HCT116 (cell line): ENCODE measurements at regions not wholly inside any gene's neighbourhood (a gene's known extent, or its start where the extent isn't known, plus 50 kb on each side); places are given as distances from the start of the nearest gene placed in this dataset.

ENCODE experiments used
- ATAC-seq: fragments of 200-7000 bp; cut with Tn5 transposase; 2 replicates; pipeline ENCODE4 v1.9.1; 2020; ENCODE audit warnings: mild to moderate bottlenecking, moderate library complexity
- BruUV-seq: library from RNA; stranded (reverse); fragments of 400-500 nt; replicated peaks from 2 replicates; lab custom pipeline; 2021; lab: Mats Ljungman, UMichigan
- CTCF ChIA-PET: fragments of 300-600 bp; sonication (Branson Sonifier 250); formaldehyde crosslinking; loops from one replicate; lab custom pipeline; 2021; ENCODE audit warnings: antibody characterized with exemption; lab: Charles Lee
- POLR2A ChIA-PET: fragments of 300-600, 350-600 bp; sonication (Branson Sonifier 250); formaldehyde crosslinking; loops from one replicate; lab custom pipeline; 2021; ENCODE audit warnings: antibody characterized with exemption; lab: Charles Lee
- RAD21 ChIA-PET, 2 experiments: fragments of 300-600 bp; sonication (Branson Sonifier 250); formaldehyde crosslinking; loops; one replicate each; lab custom pipeline; 2023; ENCODE audit warnings: low total read pairs in 2 of 2; ENCODE audit not compliant: uncharacterized antibody in 2 of 2, unreplicated experiment in 2 of 2, low non-redundant PET in 1 of 2; lab: Charles Lee
- DNase-seq: peaks from one replicate; pipeline ENCODE4 v3.0.0-alpha.2; 2010; ENCODE audit warnings: low read depth, low spot score
- H2AFZ ChIP-seq: fragments of 200-600 bp; shearing (Covaris generic), sonication (generic); 2 replicates; pipeline ENCODE4 v1.6.1; 2017; ENCODE audit warnings: low read depth, mixed run types, mixed read lengths, antibody characterized with exemption, low read length; ENCODE audit not compliant: poor library complexity, severe bottlenecking
- H3K27ac ChIP-seq: 2 replicates; pipeline ENCODE4 v1.5.1; 2012; ENCODE audit warnings: low read depth, low read length
- H3K27me3 ChIP-seq: fragments of 200-600 bp; sonication (generic); 2 replicates; pipeline ENCODE4 v1.6.1; 2016; ENCODE audit warnings: mixed run types, low read length, mixed read lengths; ENCODE audit not compliant: insufficient read depth
- H3K36me3 ChIP-seq, 2 experiments: fragments of 200-500 bp in 1 of 2; fragments of 200-600 bp in 1 of 2; sonication (Bioruptor generic) in 1 of 2; sonication (generic) in 1 of 2; 2 replicates each; pipeline versions ENCODE4 v1.5.1 to v1.6.1; 2014 to 2016; ENCODE audit warnings: low read length in 2 of 2, inconsistent platforms in 1 of 2, mixed read lengths in 1 of 2, mixed run types in 1 of 2; ENCODE audit not compliant: insufficient read depth in 2 of 2, control insufficient read depth in 1 of 2
- H3K4me1 ChIP-seq, 2 experiments: fragments of 200-600 bp in 1 of 2; sonication (generic) in 1 of 2; 2 replicates each; pipeline versions ENCODE4 v1.5.1 to v1.6.1; 2012 to 2017; ENCODE audit warnings: low read length in 2 of 2, inconsistent platforms in 1 of 2, mild to moderate bottlenecking in 1 of 2, mixed read lengths in 1 of 2, mixed run types in 1 of 2, moderate library complexity in 1 of 2; ENCODE audit not compliant: insufficient read depth in 2 of 2, control insufficient read depth in 1 of 2
- H3K4me2 ChIP-seq: fragments of 200-600 bp; sonication (generic); 2 replicates; pipeline ENCODE4 v1.6.1; 2017; ENCODE audit warnings: mixed run types, low read length, mixed read lengths
- H3K4me3 ChIP-seq, 2 experiments: fragments of 200-600 bp in 1 of 2; sonication (generic) in 1 of 2; replicated peaks in 1 of 2; 2 replicates each; pipeline ENCODE4 v1.5.1; 2011 to 2016; ENCODE audit warnings: low read length in 2 of 2, control low read depth in 1 of 2, low read depth in 1 of 2, mild to moderate bottlenecking in 1 of 2, mixed read lengths in 1 of 2, mixed run types in 1 of 2
- H3K79me2 ChIP-seq: fragments of 200-600 bp; sonication (generic); 2 replicates; pipeline ENCODE4 v1.6.1; 2017; ENCODE audit warnings: mild to moderate bottlenecking, mixed run types, low read length, moderate library complexity, mixed read lengths; ENCODE audit not compliant: insufficient read depth
- H3K9ac ChIP-seq: fragments of 200-600 bp; sonication (generic); 2 replicates; pipeline ENCODE4 v1.6.1; 2016; ENCODE audit warnings: low read length, mixed read lengths
- H3K9me2 ChIP-seq: fragments of 200-600 bp; sonication (generic), shearing (Covaris generic); 2 replicates; pipeline ENCODE4 v1.6.1; 2017; ENCODE audit warnings: mixed run types, mild to moderate bottlenecking, moderate library complexity; ENCODE audit not compliant: insufficient read depth
- H3K9me3 ChIP-seq, 2 experiments: fragments of 200-500 bp in 1 of 2; fragments of 200-600 bp in 1 of 2; sonication (Bioruptor generic) in 1 of 2; sonication (generic) in 1 of 2; 2 replicates each; pipeline ENCODE4 v1.6.1; 2014 to 2017; ENCODE audit warnings: low read length in 2 of 2, mixed read lengths in 2 of 2, inconsistent platforms in 1 of 2, low read depth in 1 of 2, mild to moderate bottlenecking in 1 of 2, mixed run types in 1 of 2, moderate library complexity in 1 of 2; ENCODE audit not compliant: control insufficient read depth in 1 of 2, insufficient read depth in 1 of 2
- H4K20me1 ChIP-seq: fragments of 200-600 bp; sonication (generic), shearing (Covaris generic); 2 replicates; pipeline ENCODE4 v1.6.1; 2017; ENCODE audit warnings: mixed run types, mild to moderate bottlenecking, moderate library complexity; ENCODE audit not compliant: insufficient read depth
- ELF1 ChIP-seq: IDR thresholded peaks from 2 replicates; pipeline ENCODE4 v1.6.1; 2012; ENCODE audit warnings: low read depth, borderline replicate concordance
- EZH2 ChIP-seq: fragments of 200-600 bp; sonication (generic); IDR thresholded peaks from 2 replicates; pipeline ENCODE4 v1.6.1; 2017; ENCODE audit warnings: antibody characterized with exemption, mixed run types
- FOSL1 ChIP-seq: IDR thresholded peaks from 2 replicates; pipeline ENCODE4 v1.6.1; 2012; ENCODE audit warnings: low read depth
- JUND ChIP-seq: IDR thresholded peaks from 2 replicates; pipeline ENCODE4 v1.6.1; 2012
- POLR2A ChIP-seq: IDR thresholded peaks from 2 replicates; pipeline ENCODE4 v1.7.0; 2011; ENCODE audit warnings: borderline replicate concordance; ENCODE audit not compliant: insufficient read depth, insufficient read length; ENCODE audit errors: extremely low read depth
- SRF ChIP-seq: IDR thresholded peaks from 2 replicates; pipeline ENCODE4 v1.6.1; 2012; ENCODE audit warnings: low read depth
- TCF7L2 ChIP-seq: IDR thresholded peaks from 2 replicates; pipeline ENCODE4 v1.7.0; 2011; ENCODE audit warnings: borderline replicate concordance, inconsistent platforms; ENCODE audit not compliant: insufficient read depth, insufficient read length; ENCODE audit errors: extremely low read depth
- intact Hi-C: fragments of 100-400 bp; cut with micrococcal nuclease; formaldehyde crosslinking; loops from 2 replicates; pipeline ENCODE4 v1.10.0; 2022
- TF ChIP-seq, protein P1 (sequence below), 3 experiments: fragments of 200-600 bp in 1 of 3; sonication (generic) in 1 of 3; IDR thresholded peaks in 2 of 3; conservative IDR thresholded peaks in 1 of 3; 2 replicates each; pipeline ENCODE4 v1.5.1; 2012 to 2017; ENCODE audit warnings: low read depth in 2 of 3, low read length in 2 of 3, antibody characterized with exemption in 1 of 3, borderline replicate concordance in 1 of 3, control low read depth in 1 of 3, mild to moderate bottlenecking in 1 of 3, mixed read lengths in 1 of 3, mixed run types in 1 of 3, moderate library complexity in 1 of 3; ENCODE audit not compliant: insufficient read depth in 1 of 3

DNA sequence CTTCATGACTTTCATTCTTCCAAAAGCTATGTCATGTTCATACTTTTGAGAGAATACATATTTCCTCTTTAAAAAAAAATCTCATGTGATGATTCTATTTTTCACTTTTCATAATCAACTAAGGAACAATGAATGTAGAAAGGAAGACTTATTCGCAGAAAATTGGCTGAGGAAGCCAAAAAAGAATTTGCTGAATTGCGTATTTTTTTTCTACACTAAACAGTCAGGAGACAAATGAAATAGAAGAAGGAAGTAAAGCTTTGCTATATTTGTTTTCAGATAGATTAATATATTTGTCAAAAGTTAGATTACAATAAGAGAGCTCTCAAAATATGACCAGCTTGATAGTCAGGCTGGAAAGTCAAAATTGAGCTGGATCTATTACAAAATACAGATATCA, 504.2 kb downstream of the ANXA1 start (continued):
- TF ChIP-seq, protein P1, sequence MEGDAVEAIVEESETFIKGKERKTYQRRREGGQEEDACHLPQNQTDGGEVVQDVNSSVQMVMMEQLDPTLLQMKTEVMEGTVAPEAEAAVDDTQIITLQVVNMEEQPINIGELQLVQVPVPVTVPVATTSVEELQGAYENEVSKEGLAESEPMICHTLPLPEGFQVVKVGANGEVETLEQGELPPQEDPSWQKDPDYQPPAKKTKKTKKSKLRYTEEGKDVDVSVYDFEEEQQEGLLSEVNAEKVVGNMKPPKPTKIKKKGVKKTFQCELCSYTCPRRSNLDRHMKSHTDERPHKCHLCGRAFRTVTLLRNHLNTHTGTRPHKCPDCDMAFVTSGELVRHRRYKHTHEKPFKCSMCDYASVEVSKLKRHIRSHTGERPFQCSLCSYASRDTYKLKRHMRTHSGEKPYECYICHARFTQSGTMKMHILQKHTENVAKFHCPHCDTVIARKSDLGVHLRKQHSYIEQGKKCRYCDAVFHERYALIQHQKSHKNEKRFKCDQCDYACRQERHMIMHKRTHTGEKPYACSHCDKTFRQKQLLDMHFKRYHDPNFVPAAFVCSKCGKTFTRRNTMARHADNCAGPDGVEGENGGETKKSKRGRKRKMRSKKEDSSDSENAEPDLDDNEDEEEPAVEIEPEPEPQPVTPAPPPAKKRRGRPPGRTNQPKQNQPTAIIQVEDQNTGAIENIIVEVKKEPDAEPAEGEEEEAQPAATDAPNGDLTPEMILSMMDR (IDR thresholded peaks at IDR 0.05 in 2 of 3, conservative IDR thresholded peaks at IDR 0.05 in 1 of 3; ENCODE audit: borderline replicate concordance in 1 of 3, insufficient read depth in 1 of 3, low read depth in 2 of 3, low read length in 2 of 3): no peak
- TF ChIP-seq ELF1: no peak
- no peak for TF ChIP-seq SRF
- TF ChIP-seq JUND: no peak
- no peak for TF ChIP-seq FOSL1
- TF ChIP-seq TCF7L2: no peak

DNA sequence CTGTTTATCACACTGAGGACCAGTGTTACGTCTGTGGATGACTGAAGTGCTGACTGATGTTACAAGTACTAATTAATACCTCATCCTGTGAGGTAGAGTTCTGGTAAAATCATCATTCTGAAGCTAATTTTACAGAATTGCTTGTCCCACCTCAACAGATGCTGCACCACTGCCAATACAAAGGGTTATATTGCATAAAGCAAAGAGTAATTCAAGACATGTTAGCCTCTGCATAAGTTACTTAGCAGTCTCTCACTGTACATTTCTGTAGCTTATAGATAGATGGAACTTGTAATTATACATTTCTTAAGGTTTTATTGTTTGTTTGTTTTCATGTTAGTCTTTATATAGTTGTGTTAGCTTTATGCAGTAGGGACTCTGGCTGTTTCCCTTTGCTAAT, 513.6 kb downstream of the ANXA1 start:
- intact Hi-C loops: loop anchor here (5.0 to 10.0 kb wide), 2 partner anchors 50 to 463 kb away; no protein-coding TSS in a partner anchor
- CTCF ChIA-PET: interaction anchor here (1.0 kb wide), 1 partner anchor 465 kb away, joined by 3 read pairs; no protein-coding TSS in a partner anchor
- H2AFZ ChIP-seq: no peak overlapping the region
- H3K4me3 ChIP-seq: no peak overlapping the region
- H4K20me1 ChIP-seq: no peaks in the 10 kb centered on the region
- no peak overlapping the region for H3K27ac ChIP-seq
- H3K27me3 ChIP-seq: peaks cover 16% of the 10 kb centered on the region; the same call in 1 of the 2 replicates
- ATAC-seq: no peak
- H3K9me3 ChIP-seq: no peaks in the 10 kb centered on the region
- no peak for DNase-seq
- H3K9me2 ChIP-seq: no peaks in the 10 kb centered on the region
- no peaks in the 10 kb centered on the region for H3K4me1 ChIP-seq
- no peak overlapping the region for H3K4me2 ChIP-seq
- no TSS peak for BruUV-seq
- TF ChIP-seq POLR2A: no peak
- peak; percentile 49; the same call in 1 of the 2 replicates for TF ChIP-seq EZH2
- TF ChIP-seq, all 23 proteins: peak for 1
- Histone ChIP-seq H3K79me2 (no peaks in the 10 kb centered on the region), H3K9ac (no peak overlapping the region), H3K36me3 (no peaks in the 10 kb centered on the region)
- ChIA-PET POLR2A (no interaction called here), RAD21 (no interaction called here)
